ENCODE measurements at regions not wholly inside any gene's neighbourhood (a gene's known extent, or its start where the extent isn't known, plus 50 kb on each side); places are given as distances from the start of the nearest gene placed in this dataset.

GRCh38 chr7:156230576-156230975 is 410.0 kb upstream of the RNF32 start:
- TF ChIP-seq GATA2 (IDR thresholded peaks at IDR 0.05; ENCODE audit: low read depth, low read length) (no peak), GATA3 (IDR thresholded peaks at IDR 0.05; ENCODE audit: low read depth, low read length) (no peak)

GRCh38 chr7:156224833-156225225 is 412.6 kb upstream of the SHH start:
- TF ChIP-seq GATA2 (IDR thresholded peaks at IDR 0.05; ENCODE audit: low read depth, low read length) (no peak), GATA3 (IDR thresholded peaks at IDR 0.05; ENCODE audit: low read depth, low read length) (no peak)

- TF ChIP-seq GATA3 (IDR thresholded peaks at IDR 0.05; ENCODE audit: low read depth, low read length) (no peak), GATA2 (IDR thresholded peaks at IDR 0.05; ENCODE audit: low read depth, low read length) (no peak)
These were observed 411.9 kb upstream of the SHH start for GRCh38 chr7:156223935-156224832.

DNA sequence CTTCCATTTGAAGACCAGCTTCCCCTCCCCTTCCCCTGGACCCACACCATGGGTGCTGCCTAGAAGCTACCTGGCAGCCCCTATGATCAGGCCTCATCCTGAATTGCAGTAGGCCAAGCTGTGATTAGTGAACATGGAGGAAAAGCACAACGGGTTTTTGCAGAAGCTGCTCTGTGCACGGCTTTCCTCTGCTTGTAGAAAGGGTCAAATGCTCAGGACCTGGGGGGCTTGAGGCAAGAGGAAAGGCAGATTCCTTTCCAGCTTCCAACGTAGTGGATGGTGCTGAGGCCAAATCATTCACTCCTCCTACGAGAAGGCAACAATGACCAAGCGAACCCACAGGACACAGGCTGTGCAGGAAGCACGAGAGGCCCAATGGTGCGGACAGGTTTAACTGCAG is 410.3 kb upstream of the SHH start:
- TF ChIP-seq GATA2 (IDR thresholded peaks at IDR 0.05; ENCODE audit: low read depth, low read length), result no peak
- no peak for TF ChIP-seq GATA3 (IDR thresholded peaks at IDR 0.05; ENCODE audit: low read depth, low read length)

- TF ChIP-seq GATA2 (IDR thresholded peaks at IDR 0.05; ENCODE audit: low read depth, low read length), result no peak
- no peak for TF ChIP-seq GATA3 (IDR thresholded peaks at IDR 0.05; ENCODE audit: low read depth, low read length)
These were observed 409.9 kb upstream of the SHH start for GRCh38 chr7:156222151-156222550.

DNA sequence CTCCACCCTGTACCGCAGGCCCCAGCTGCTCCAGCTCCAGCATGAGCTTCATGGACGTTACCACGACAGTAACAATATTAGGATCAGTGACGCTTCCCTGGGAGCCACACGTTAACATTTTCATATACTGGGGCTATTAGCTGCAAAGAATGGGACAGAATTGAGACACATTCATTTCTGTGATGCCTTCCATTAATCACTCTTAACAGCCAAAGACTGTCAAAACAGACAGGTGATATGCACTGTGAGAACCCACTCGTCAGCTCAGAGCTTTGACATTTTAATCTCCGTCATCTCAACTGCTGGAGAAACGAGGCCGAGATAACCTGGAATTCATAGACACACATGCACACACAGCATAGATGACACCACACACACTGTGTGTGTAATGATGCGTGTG is 408.4 kb upstream of the SHH start:
- TF ChIP-seq GATA3 (IDR thresholded peaks at IDR 0.05; ENCODE audit: low read depth, low read length) (no peak), GATA2 (IDR thresholded peaks at IDR 0.05; ENCODE audit: low read depth, low read length) (no peak)

DNA sequence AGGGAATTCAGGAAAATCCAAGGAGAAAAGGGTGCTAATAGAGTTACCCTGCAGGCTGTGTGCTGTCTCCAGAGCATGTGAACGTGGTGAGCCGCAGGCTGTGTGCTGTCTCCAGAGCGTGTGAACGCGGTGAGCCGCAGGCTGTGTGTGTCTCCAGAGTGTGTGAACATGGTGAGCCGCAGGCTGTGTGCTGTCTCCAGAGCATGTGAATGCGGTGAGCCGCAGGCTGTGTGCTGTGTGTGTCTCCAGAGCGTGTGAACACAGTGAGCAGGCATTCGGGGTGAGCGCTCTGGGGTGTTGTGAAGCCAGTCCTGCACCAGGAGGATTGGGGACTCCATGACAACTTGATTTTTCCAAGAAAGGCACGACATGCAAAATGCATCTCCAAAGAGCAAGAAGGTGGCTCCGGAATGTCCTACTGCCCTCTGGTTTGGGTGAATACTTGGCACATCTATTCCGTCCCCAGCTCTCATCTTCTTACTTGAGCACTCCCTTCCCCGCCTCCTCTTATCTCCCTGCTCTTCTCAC is 407.9 kb upstream of the SHH start:
- TF ChIP-seq GATA3 (IDR thresholded peaks at IDR 0.05; ENCODE audit: low read depth, low read length), result no peak
- no peak for TF ChIP-seq GATA2 (IDR thresholded peaks at IDR 0.05; ENCODE audit: low read depth, low read length)

GRCh38 chr7:156219307-156220077 is 407.2 kb upstream of the SHH start:
- no peak for TF ChIP-seq GATA3 (IDR thresholded peaks at IDR 0.05; ENCODE audit: low read depth, low read length)
- TF ChIP-seq GATA2 (IDR thresholded peaks at IDR 0.05; ENCODE audit: low read depth, low read length), result no peak

- TF ChIP-seq GATA2 (IDR thresholded peaks at IDR 0.05; ENCODE audit: low read depth, low read length), result no peak
- no peak for TF ChIP-seq GATA3 (IDR thresholded peaks at IDR 0.05; ENCODE audit: low read depth, low read length)
These were observed 406.5 kb upstream of the SHH start for GRCh38 chr7:156218544-156219306.

GRCh38 chr7:156217803-156218202 is 405.5 kb upstream of the SHH start:
- no peak for TF ChIP-seq GATA2 (IDR thresholded peaks at IDR 0.05; ENCODE audit: low read depth, low read length)
- TF ChIP-seq GATA3 (IDR thresholded peaks at IDR 0.05; ENCODE audit: low read depth, low read length), result no peak

DNA sequence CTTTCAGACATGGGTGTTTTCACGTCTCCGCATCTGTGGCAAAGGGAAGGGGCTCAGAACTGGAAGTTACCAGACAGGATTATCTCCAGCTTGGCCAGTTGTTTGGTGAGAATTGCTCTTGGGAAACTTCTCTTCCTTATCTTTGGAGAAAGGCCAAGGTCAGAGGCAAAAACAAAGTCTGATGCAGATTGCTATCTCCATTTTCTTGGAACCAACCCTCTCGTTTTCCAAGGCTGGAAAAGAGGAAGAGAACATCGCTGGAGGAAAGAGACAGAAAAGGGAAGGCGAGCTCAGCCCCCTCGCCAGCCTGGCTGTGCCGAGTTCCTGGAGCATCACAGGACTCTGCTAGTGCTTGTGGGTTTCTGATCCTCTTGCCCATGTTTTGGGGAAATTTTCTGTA is 396.8 kb upstream of the SHH start:
- no peak for TF ChIP-seq GATA2 (IDR thresholded peaks at IDR 0.05; ENCODE audit: low read depth, low read length)
- TF ChIP-seq GATA3 (IDR thresholded peaks at IDR 0.05; ENCODE audit: low read depth, low read length), result no peak

GRCh38 chr7:156207306-156207705 is 395.0 kb upstream of the SHH start:
- TF ChIP-seq GATA2 (IDR thresholded peaks at IDR 0.05; ENCODE audit: low read depth, low read length), result no peak
- TF ChIP-seq GATA3 (IDR thresholded peaks at IDR 0.05; ENCODE audit: low read depth, low read length), result no peak

DNA sequence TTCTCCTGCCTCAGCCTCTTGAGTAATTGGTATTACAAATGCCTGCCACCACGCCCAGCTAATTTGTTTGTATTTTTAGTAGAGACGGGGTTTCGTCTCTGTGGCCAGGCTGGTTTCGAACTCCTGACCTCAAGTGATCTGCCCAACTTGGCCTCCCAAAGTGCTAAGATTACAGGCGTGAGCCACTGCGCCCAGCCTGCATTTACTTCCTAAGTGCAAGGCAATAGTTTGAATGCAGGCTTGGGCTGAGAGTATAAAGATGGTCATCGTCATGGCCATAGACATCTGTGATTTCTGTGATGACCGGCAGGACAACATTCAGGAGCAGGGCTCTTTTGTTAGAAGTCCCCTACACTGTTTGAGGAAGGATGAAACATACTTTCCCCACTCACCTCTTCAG is 393.9 kb upstream of the SHH start:
- no peak for TF ChIP-seq GATA2 (IDR thresholded peaks at IDR 0.05; ENCODE audit: low read depth, low read length)
- TF ChIP-seq GATA3 (IDR thresholded peaks at IDR 0.05; ENCODE audit: low read depth, low read length), result no peak

DNA sequence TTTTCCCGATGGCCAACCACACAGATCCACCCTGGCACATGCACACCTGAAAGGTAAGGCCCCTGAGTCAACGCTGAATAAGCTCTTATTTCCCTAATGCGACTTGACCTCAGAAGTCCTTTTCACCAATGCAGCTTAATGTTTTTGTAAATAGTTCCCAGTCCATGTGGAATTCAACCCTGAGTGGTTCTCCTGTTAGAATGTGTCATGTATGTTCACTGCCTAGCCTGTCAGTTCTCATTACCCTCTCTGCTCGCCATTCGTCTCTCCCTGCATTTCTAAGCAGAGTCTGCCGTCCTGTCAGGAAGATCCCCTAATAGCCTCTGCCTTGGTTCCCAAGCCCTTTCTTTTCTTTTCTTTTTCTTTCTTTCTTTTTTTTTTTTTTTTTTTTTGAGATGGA is 392.6 kb upstream of the SHH start:
- TF ChIP-seq GATA2 (IDR thresholded peaks at IDR 0.05; ENCODE audit: low read depth, low read length), result no peak
- no peak for TF ChIP-seq GATA3 (IDR thresholded peaks at IDR 0.05; ENCODE audit: low read depth, low read length)

Measured in SH-SY5Y (cell line).